Stimulated activated CD4-positive, alpha-beta T cell treated with anti-CD3 and anti-CD28 coated beads, TNF-alpha, amount 100 ng/mL, for 48 hours (primary cell): ENCODE measurements at regions not wholly inside any gene's neighbourhood (a gene's known extent, or its start where the extent isn't known, plus 50 kb on each side); places are given as distances from the start of the nearest gene placed in this dataset.

Experiments
- DNase-seq, 3 donors: peaks; one replicate each; pipeline ENCODE4 v3.0.0-alpha.2; 2020; ENCODE audit warnings: low read depth in 3 of 3

GRCh38 chrY:13167698-13168097 is 263.0 kb downstream of the DDX3Y start:
- DNase-seq = no peak

- DNase-seq = no peak
Observed at GRCh38 chrY:13168257-13168656, 263.6 kb downstream of the DDX3Y start.
